ENCODE measurements at regions not wholly inside any gene's neighbourhood (a gene's known extent, or its start where the extent isn't known, plus 50 kb on each side); places are given as distances from the start of the nearest gene placed in this dataset.
"Not testable (repeated sequence)": the region's sequence is repeated elsewhere in the genome, so short reads cannot be mapped to it uniquely, and the experiment has no call there.

DNA sequence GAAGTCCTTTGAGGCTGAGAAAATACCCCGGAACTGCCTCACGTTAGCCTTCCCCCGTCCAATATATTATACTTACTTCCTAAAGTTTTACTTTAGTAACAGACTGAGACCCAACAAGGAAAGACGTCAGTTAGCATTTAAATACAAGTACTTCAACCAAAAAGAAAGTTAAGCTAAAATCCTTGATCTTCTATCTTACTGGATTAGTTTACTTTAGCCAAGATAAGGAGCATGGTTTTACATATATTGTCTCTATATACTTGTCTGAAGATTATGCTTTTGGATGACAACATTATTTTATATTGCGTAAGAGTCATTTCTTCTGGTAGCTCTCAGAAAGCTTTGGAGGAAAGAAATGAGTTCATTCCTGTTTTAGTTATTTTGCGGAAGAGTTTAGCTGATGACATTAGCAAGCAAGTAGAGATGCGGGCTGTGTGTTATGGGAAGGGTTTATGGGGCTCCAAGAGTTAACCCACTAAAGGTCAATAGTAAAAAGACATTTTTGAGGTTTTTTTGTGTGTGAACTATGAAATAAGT, 532.9 kb downstream of the ZNF516 start:
- Histone ChIP-seq H3K36me3 (ENCODE audit: control insufficient read depth, insufficient read depth, low read length) (no peaks in the 10 kb centered on the region), H3K27ac (ENCODE audit: low read depth, low read length) (no peak overlapping the region), H3K9me3 (ENCODE audit: control insufficient read depth, low read length) (no peaks in the 10 kb centered on the region), H3K9ac (ENCODE audit: extremely low read depth, low read length, poor library complexity, severe bottlenecking) (no peak overlapping the region), H3K27me3 (ENCODE audit: control insufficient read depth, insufficient read depth, low read length, poor library complexity, severe bottlenecking) (no peaks in the 10 kb centered on the region), H3K4me3 (ENCODE audit: low read length) (no peak overlapping the region), H3K4me1 (ENCODE audit: control insufficient read depth, insufficient read depth, low read length) (no peaks in the 10 kb centered on the region)
- Mint-ChIP-seq H3K9me3 (peaks cover 4% of the 10 kb centered on the region), H3K27me3 (ENCODE audit: insufficient read depth) (no peaks in the 10 kb centered on the region), H3K4me3 (no peak overlapping the region), H3K4me1 (no peaks in the 10 kb centered on the region), H3K36me3 (ENCODE audit: low read depth) (no peaks in the 10 kb centered on the region), H3K27ac (no peak overlapping the region)
- WGBS, 2 experiments (ENCODE audit: insufficient coverage in 1 of 2, insufficient read length in 1 of 2) = 94 to 100% methylated on average over 6 to 7 of the region's 7 CpGs
- TF ChIP-seq, protein P1, sequence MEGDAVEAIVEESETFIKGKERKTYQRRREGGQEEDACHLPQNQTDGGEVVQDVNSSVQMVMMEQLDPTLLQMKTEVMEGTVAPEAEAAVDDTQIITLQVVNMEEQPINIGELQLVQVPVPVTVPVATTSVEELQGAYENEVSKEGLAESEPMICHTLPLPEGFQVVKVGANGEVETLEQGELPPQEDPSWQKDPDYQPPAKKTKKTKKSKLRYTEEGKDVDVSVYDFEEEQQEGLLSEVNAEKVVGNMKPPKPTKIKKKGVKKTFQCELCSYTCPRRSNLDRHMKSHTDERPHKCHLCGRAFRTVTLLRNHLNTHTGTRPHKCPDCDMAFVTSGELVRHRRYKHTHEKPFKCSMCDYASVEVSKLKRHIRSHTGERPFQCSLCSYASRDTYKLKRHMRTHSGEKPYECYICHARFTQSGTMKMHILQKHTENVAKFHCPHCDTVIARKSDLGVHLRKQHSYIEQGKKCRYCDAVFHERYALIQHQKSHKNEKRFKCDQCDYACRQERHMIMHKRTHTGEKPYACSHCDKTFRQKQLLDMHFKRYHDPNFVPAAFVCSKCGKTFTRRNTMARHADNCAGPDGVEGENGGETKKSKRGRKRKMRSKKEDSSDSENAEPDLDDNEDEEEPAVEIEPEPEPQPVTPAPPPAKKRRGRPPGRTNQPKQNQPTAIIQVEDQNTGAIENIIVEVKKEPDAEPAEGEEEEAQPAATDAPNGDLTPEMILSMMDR (conservative IDR thresholded peaks at IDR 0.05) = no peak
- no peak for DNase-seq

- H3K27me3 ChIP-seq (ENCODE audit: control insufficient read depth, insufficient read depth, low read length, poor library complexity, severe bottlenecking); H3K36me3 Mint-ChIP-seq (ENCODE audit: low read depth); H3K9me3 Mint-ChIP-seq; DNase-seq; H3K36me3 ChIP-seq (ENCODE audit: control insufficient read depth, insufficient read depth, low read length); H3K4me3 ChIP-seq (ENCODE audit: low read length); H3K4me1 Mint-ChIP-seq; H3K27ac ChIP-seq (ENCODE audit: low read depth, low read length); H3K27ac Mint-ChIP-seq; H3K4me3 Mint-ChIP-seq; H3K4me1 ChIP-seq (ENCODE audit: control insufficient read depth, insufficient read depth, low read length); H3K9ac ChIP-seq (ENCODE audit: extremely low read depth, low read length, poor library complexity, severe bottlenecking); H3K9me3 ChIP-seq (ENCODE audit: control insufficient read depth, low read length); H3K27me3 Mint-ChIP-seq (ENCODE audit: insufficient read depth): not testable (repeated sequence)
- 82 to 95% methylated on average over 2 to 4 of the region's 4 CpGs for WGBS, 2 experiments (ENCODE audit: insufficient coverage in 1 of 2, insufficient read length in 1 of 2)
Observed at GRCh38 chr18:75960356-75960755, 532.9 kb upstream of the SMIM21 start.

GRCh38 chr18:75959150-75959549, 531.6 kb upstream of the SMIM21 start:
- Mint-ChIP-seq H3K9me3 (peaks cover 16% of the 10 kb centered on the region), H3K27me3 (ENCODE audit: insufficient read depth) (no peaks in the 10 kb centered on the region), H3K4me3 (no peak overlapping the region), H3K27ac (no peak overlapping the region), H3K36me3 (ENCODE audit: low read depth) (no peaks in the 10 kb centered on the region), H3K4me1 (no peaks in the 10 kb centered on the region)
- Histone ChIP-seq H3K9me3 (ENCODE audit: control insufficient read depth, low read length) (no peaks in the 10 kb centered on the region), H3K9ac (ENCODE audit: extremely low read depth, low read length, poor library complexity, severe bottlenecking) (no peak overlapping the region), H3K4me1 (ENCODE audit: control insufficient read depth, insufficient read depth, low read length) (no peaks in the 10 kb centered on the region), H3K27ac (ENCODE audit: low read depth, low read length) (no peak overlapping the region), H3K27me3 (ENCODE audit: control insufficient read depth, insufficient read depth, low read length, poor library complexity, severe bottlenecking) (no peaks in the 10 kb centered on the region), H3K4me3 (ENCODE audit: low read length) (no peak overlapping the region), H3K36me3 (ENCODE audit: control insufficient read depth, insufficient read depth, low read length) (no peaks in the 10 kb centered on the region)
- TF ChIP-seq, protein P1 (conservative IDR thresholded peaks at IDR 0.05) = no peak
- no peak for DNase-seq

GRCh38 chr18:75958683-75959082, 531.2 kb upstream of the SMIM21 start:
- Mint-ChIP-seq H3K27me3 (ENCODE audit: insufficient read depth) (no peaks in the 10 kb centered on the region), H3K36me3 (ENCODE audit: low read depth) (no peaks in the 10 kb centered on the region), H3K9me3 (peaks cover 16% of the 10 kb centered on the region), H3K4me1 (no peaks in the 10 kb centered on the region), H3K4me3 (no peak overlapping the region), H3K27ac (no peak overlapping the region)
- TF ChIP-seq, protein P1 (conservative IDR thresholded peaks at IDR 0.05) = peak; percentile 47
- H3K4me1 ChIP-seq (ENCODE audit: control insufficient read depth, insufficient read depth, low read length) = no peaks in the 10 kb centered on the region
- H3K36me3 ChIP-seq (ENCODE audit: control insufficient read depth, insufficient read depth, low read length) = no peaks in the 10 kb centered on the region
- no peak overlapping the region for H3K4me3 ChIP-seq (ENCODE audit: low read length)
- WGBS, 2 experiments (ENCODE audit: insufficient coverage in 1 of 2, insufficient read length in 1 of 2) = 71 to 76% methylated on average over 1 of the region's 1 CpG
- DNase-seq = no peak
- H3K9ac ChIP-seq (ENCODE audit: extremely low read depth, low read length, poor library complexity, severe bottlenecking) = no peak overlapping the region
- H3K9me3 ChIP-seq (ENCODE audit: control insufficient read depth, low read length) = no peaks in the 10 kb centered on the region
- H3K27ac ChIP-seq (ENCODE audit: low read depth, low read length) = no peak overlapping the region
- H3K27me3 ChIP-seq (ENCODE audit: control insufficient read depth, insufficient read depth, low read length, poor library complexity, severe bottlenecking) = no peaks in the 10 kb centered on the region

All from endodermal cell (in vitro differentiated cells).